HCT116 (cell line): ENCODE measurements at regions not wholly inside any gene's neighbourhood (a gene's known extent, or its start where the extent isn't known, plus 50 kb on each side); places are given as distances from the start of the nearest gene placed in this dataset.
"Not testable (repeated sequence)": the region's sequence is repeated elsewhere in the genome, so short reads cannot be mapped to it uniquely, and the experiment has no call there.

Source experiments
- EZH2 ChIP-seq: fragments of 200-600 bp; sonication (generic); IDR thresholded peaks from 2 replicates; pipeline ENCODE4 v1.6.1; 2017; ENCODE audit warnings: antibody characterized with exemption, mixed run types
- TF ChIP-seq, protein P1 (sequence below), 3 experiments: fragments of 200-600 bp in 1 of 3; sonication (generic) in 1 of 3; IDR thresholded peaks in 2 of 3; conservative IDR thresholded peaks in 1 of 3; 2 replicates each; pipeline ENCODE4 v1.5.1; 2012 to 2017; ENCODE audit warnings: low read depth in 2 of 3, low read length in 2 of 3, antibody characterized with exemption in 1 of 3, borderline replicate concordance in 1 of 3, control low read depth in 1 of 3, mild to moderate bottlenecking in 1 of 3, mixed read lengths in 1 of 3, mixed run types in 1 of 3, moderate library complexity in 1 of 3; ENCODE audit not compliant: insufficient read depth in 1 of 3

GRCh38 chr20:29308956-29309355, 1948.5 kb upstream of the DEFB115 start:
- TF ChIP-seq, protein P1, sequence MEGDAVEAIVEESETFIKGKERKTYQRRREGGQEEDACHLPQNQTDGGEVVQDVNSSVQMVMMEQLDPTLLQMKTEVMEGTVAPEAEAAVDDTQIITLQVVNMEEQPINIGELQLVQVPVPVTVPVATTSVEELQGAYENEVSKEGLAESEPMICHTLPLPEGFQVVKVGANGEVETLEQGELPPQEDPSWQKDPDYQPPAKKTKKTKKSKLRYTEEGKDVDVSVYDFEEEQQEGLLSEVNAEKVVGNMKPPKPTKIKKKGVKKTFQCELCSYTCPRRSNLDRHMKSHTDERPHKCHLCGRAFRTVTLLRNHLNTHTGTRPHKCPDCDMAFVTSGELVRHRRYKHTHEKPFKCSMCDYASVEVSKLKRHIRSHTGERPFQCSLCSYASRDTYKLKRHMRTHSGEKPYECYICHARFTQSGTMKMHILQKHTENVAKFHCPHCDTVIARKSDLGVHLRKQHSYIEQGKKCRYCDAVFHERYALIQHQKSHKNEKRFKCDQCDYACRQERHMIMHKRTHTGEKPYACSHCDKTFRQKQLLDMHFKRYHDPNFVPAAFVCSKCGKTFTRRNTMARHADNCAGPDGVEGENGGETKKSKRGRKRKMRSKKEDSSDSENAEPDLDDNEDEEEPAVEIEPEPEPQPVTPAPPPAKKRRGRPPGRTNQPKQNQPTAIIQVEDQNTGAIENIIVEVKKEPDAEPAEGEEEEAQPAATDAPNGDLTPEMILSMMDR (IDR thresholded peaks at IDR 0.05 in 2 of 3, conservative IDR thresholded peaks at IDR 0.05 in 1 of 3; ENCODE audit: borderline replicate concordance in 1 of 3, insufficient read depth in 1 of 3, low read depth in 2 of 3, low read length in 2 of 3), result not testable (repeated sequence)
- TF ChIP-seq EZH2, result not testable (repeated sequence)
